Neutrophil (primary cell): ENCODE measurements at regions not wholly inside any gene's neighbourhood (a gene's known extent, or its start where the extent isn't known, plus 50 kb on each side); places are given as distances from the start of the nearest gene placed in this dataset.

Experiments used
- H3K27ac ChIP-seq: fragments of 200-600 bp; sonication (generic); 2 replicates; pipeline ENCODE4 v1.5.1; 2016; ENCODE audit warnings: mild to moderate bottlenecking, moderate library complexity
- H3K27me3 ChIP-seq: fragments of 200-600 bp; sonication (generic); 2 replicates; pipeline ENCODE4 v1.6.0; 2016; ENCODE audit warnings: mild to moderate bottlenecking
- H3K36me3 ChIP-seq: fragments of 200-600 bp; sonication (generic); 2 replicates; pipeline ENCODE4 v1.5.1; 2017
- H3K4me1 ChIP-seq, 2 experiments: fragments of 200-600 bp in 1 of 2; sonication (generic) in 1 of 2; 1 replicate in 1 of 2; 2 replicates in 1 of 2; pipeline versions ENCODE4 v1.5.1 to v1.6.1; 2013 to 2016; ENCODE audit warnings: low read depth in 1 of 2, low read length in 1 of 2, mild to moderate bottlenecking in 1 of 2, moderate library complexity in 1 of 2; ENCODE audit not compliant: control insufficient read depth in 1 of 2, insufficient read depth in 1 of 2
- H3K4me3 ChIP-seq, 2 experiments: fragments of 200-600 bp in 1 of 2; sonication (generic) in 1 of 2; 1 replicate in 1 of 2; 2 replicates in 1 of 2; pipeline ENCODE4 v1.5.1; 2013 to 2016; ENCODE audit warnings: low read depth in 1 of 2, low read length in 1 of 2, mild to moderate bottlenecking in 1 of 2, moderate library complexity in 1 of 2
- H3K9me3 ChIP-seq: fragments of 200-600 bp; sonication (generic); 2 replicates; pipeline ENCODE4 v1.5.1; 2016
- TF ChIP-seq, protein P1 (sequence below): fragments of 200-600 bp; sonication (generic); IDR thresholded peaks from 2 replicates; pipeline ENCODE4 v1.5.1; 2016; ENCODE audit warnings: antibody characterized with exemption

DNA sequence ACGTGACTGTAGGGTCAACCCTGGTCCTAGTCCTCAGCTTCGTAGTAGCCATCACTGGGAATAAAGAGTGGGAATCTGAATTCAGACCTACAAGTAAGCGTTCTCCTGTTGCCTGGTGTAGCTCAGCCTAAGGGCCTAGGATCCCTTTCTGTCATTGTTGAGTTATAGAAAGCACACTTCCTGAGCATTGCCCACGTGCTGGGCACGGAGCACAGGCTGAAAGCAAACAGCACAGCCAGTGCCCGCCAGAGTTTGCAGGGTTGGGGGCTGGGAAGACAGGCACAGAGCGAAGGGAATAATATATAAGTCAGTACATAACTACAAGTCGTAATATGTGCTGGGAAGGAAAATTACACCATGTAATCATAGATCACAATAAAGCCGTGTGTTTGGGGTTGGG lies 166.3 kb downstream of the TBXT start:
- Histone ChIP-seq H3K9me3 (no peaks in the 10 kb centered on the region), H3K27ac (no peak overlapping the region), H3K36me3 (no peaks in the 10 kb centered on the region), H3K4me1 (no peaks in the 10 kb centered on the region), H3K4me3 (no peak overlapping the region), H3K27me3 (peaks cover 36% of the 10 kb centered on the region)
- TF ChIP-seq, protein P1, sequence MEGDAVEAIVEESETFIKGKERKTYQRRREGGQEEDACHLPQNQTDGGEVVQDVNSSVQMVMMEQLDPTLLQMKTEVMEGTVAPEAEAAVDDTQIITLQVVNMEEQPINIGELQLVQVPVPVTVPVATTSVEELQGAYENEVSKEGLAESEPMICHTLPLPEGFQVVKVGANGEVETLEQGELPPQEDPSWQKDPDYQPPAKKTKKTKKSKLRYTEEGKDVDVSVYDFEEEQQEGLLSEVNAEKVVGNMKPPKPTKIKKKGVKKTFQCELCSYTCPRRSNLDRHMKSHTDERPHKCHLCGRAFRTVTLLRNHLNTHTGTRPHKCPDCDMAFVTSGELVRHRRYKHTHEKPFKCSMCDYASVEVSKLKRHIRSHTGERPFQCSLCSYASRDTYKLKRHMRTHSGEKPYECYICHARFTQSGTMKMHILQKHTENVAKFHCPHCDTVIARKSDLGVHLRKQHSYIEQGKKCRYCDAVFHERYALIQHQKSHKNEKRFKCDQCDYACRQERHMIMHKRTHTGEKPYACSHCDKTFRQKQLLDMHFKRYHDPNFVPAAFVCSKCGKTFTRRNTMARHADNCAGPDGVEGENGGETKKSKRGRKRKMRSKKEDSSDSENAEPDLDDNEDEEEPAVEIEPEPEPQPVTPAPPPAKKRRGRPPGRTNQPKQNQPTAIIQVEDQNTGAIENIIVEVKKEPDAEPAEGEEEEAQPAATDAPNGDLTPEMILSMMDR, result no peak

DNA sequence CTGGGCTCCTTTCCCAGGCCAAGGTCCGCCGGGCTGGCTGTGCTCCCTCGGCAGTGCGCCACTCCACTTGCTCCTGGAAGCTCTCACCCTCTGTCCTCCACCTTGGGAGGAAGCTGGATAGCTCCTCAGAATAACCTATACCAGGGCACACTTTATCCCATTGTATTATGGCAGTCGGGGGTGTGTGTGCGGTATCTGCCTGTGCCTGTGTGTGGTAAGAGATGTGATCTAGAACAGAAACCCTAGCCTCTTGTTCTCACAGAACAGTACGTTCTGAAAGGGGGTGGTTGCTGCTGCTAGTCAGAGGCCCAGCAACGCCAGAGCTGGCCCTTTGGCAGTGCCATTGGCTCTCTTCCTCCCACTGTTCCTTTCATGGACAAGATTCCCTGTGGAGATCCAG lies 168.4 kb downstream of the TBXT start:
- no peaks in the 10 kb centered on the region for H3K9me3 ChIP-seq
- H3K36me3 ChIP-seq, result no peaks in the 10 kb centered on the region
- TF ChIP-seq, protein P1, result no peak
- H3K27me3 ChIP-seq, result peaks cover 15% of the 10 kb centered on the region
- H3K27ac ChIP-seq, result no peak overlapping the region
- no peaks in the 10 kb centered on the region for H3K4me1 ChIP-seq
- H3K4me3 ChIP-seq, result no peak overlapping the region

DNA sequence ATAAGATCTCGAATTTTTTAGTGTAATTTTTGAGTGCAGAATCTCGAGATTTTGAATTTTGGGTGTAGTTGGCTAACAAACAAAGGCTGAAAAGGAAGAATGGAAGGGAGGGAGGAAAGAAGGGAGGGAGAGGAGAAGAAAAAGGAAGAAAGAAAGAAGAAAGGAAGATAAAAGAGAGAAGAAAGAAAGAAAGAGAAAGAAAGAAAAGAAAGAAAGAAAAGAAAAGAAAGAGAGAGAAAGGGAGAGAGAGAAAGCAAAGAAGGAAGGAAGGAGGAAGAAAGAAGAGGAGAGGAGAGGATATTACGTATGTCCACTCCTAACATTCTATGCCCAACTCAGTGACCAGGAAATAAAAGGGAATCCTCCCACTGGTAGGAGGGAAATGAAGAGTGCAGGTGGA lies 169.6 kb downstream of the TBXT start:
- no peak overlapping the region for H3K4me3 ChIP-seq
- no peak overlapping the region for H3K27ac ChIP-seq
- peaks cover 4% of the 10 kb centered on the region for H3K27me3 ChIP-seq
- no peaks in the 10 kb centered on the region for H3K36me3 ChIP-seq
- H3K9me3 ChIP-seq, result no peaks in the 10 kb centered on the region
- TF ChIP-seq, protein P1, result no peak
- H3K4me1 ChIP-seq, result no peaks in the 10 kb centered on the region

DNA sequence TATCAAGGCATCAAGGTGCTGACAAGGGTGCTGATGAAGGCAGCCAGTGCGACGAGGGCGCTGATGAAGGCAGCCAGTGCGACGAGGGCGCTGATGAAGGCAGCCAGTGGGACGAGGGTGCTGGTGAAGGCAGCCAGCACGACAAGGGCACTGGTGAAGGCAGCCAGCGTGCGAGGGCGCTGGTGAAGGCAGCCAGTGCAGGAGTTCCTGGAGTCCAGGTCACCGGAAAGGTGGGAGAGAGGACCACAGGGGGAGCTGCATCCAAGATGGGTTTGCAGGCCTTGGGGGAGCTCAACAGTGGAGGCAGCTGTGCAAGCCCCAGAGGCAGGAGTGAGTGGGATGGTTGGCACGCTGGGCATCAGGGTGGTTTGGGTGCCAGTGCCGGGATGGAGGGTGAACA lies 176.3 kb downstream of the TBXT start:
- H3K36me3 ChIP-seq, result no peaks in the 10 kb centered on the region
- H3K27ac ChIP-seq, result no peak overlapping the region
- TF ChIP-seq, protein P1, result no peak
- no peak overlapping the region for H3K4me3 ChIP-seq
- peaks cover 46% of the 10 kb centered on the region for H3K27me3 ChIP-seq
- H3K9me3 ChIP-seq, result no peaks in the 10 kb centered on the region
- no peaks in the 10 kb centered on the region for H3K4me1 ChIP-seq

DNA sequence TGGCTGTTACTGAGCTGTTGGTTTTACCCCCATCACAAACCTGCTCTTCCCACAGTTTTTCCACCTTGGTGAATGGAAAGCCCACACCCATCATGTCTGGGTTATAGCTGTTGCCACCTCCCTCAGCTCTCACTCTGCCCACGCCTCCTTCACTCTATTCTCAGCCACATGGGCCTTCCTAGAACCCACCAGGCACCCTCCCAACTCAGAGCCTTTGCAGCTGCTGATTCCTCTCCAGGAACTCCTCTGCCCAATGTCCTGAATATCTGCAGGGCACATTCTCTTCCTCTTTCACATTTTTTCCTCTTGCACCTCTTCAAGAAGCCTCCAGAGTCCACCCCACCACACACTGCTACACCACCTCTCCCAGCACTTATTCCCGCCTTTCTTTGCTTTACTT lies 177.4 kb downstream of the TBXT start:
- H3K36me3 ChIP-seq, result no peaks in the 10 kb centered on the region
- H3K27ac ChIP-seq, result no peak overlapping the region
- H3K27me3 ChIP-seq, result peaks cover 57% of the 10 kb centered on the region
- TF ChIP-seq, protein P1, result no peak
- no peak overlapping the region for H3K4me3 ChIP-seq
- no peaks in the 10 kb centered on the region for H3K4me1 ChIP-seq
- H3K9me3 ChIP-seq, result no peaks in the 10 kb centered on the region
